ENCODE measurements at regions not wholly inside any gene's neighbourhood (a gene's known extent, or its start where the extent isn't known, plus 50 kb on each side); places are given as distances from the start of the nearest gene placed in this dataset.
A peak's percentile ranks its signal among the peaks of the same experiment; 100 is the strongest.

DNA sequence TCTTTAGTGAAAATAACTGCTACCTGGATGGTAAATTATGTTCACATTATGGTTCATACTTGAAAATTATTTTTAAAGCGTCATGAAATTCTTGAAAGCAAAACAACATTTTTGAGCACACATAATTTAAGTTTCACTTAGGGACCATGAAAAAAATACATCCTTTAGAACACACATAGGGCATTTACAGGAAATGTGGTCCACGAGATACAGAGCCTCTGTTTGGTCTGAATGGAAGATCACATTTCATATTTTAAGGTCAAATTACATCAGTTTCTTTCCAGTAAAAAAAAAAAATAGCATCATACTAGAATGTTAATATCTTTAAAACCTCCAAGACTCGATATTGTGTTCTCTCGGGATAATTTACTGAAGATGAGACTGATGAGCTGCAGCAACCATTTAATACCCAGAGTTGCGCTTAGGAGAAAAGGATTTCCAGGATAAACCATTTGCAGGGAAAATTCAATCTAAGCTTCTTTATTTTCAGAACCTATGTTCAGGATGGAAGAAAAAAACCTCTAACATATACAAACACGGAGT lies 720.7 kb downstream of the DIAPH3 start:
- DNase-seq (ENCODE audit: low read depth, low spot score): no peak

DNA sequence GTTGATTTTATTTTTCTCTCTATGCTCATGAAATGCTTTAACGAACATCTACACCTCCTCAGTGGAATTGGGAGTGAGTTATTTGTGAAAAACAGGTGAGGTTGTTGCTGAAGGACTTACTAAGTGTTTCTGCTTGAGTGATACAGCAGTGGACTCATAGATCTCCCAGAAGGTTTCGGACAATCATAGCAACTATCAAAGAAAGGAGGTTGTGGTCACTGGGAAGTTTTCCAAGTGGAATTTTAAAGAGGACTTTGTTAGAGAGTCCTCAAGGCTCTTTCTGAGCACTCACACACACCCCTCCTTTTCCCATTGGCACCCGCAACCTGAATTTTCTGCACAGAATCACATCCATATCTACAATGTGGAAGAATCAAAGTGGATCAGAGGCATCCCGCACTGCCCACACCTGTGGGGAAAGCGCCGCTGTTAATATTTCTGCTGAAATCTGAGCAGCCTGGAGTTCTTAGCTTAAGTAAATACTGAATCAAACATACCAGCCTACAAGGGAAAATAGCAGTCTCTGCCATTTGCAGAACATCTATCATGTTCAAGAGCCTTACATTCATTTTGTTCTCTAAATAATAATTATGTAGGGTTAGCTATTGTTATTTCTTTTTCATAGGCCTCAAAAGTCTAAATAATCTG lies 719.4 kb downstream of the DIAPH3 start:
- DNase-seq (ENCODE audit: low read depth, low spot score): no peak

DNA sequence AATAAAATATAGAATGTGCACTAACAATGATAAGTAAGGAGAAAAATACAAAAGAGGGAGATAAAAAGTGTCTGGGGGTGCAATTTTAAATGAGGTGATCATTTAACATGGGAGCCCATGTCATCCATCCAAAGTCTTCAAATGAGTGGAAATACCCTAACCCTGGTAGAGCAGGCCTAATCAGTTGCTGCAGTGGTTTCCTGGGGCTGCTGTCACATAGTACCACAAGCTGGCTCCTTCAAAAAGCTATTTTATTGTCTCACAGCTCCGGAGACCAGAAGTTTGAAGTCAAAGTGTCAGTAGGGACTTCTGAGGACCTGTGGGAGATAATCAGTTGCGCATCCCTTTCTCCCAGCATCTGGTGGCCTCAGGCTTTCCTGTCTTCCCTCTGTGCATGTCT lies 717.9 kb downstream of the DIAPH3 start:
- no peak for DNase-seq (ENCODE audit: low read depth, low spot score)

DNA sequence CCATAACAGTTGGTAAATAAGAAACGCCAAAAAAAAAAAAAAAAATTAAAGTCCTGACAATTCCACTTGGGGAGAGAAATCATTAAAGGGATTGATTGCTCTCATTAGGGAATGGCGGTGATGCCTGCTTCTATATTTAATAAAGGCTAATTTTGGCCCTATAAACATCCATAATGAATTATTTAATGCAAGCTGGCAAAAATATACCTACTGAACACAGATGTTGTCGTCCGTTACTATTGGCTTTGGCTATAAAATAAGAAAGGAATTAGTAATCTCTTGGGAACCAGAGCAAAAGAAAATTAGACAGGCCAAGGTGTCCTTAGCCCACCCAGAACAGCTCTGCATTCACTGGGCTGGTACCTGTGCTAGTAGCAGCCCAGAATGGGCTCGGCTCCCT lies 717.3 kb downstream of the DIAPH3 start:
- no peak for DNase-seq (ENCODE audit: low read depth, low spot score)

DNA sequence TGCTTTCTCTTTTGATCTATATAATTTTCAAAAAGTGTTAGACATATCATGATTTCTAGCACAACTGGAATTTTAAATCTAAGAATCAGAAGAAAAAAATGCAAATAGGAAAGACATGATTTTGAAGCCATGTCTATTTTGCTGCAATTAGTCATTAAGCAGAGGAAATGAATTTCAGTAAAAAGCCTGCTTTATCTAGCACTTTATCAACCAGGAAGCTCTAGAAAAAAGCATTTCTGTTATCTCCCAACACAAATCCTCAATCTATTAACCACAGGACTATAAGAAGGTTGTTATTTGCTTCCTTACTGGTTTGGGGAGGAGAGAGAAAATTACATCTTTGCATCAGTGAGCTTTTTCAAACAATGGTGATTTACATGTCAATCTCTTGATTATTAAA lies 716.7 kb downstream of the DIAPH3 start:
- no peak for DNase-seq (ENCODE audit: low read depth, low spot score)

DNA sequence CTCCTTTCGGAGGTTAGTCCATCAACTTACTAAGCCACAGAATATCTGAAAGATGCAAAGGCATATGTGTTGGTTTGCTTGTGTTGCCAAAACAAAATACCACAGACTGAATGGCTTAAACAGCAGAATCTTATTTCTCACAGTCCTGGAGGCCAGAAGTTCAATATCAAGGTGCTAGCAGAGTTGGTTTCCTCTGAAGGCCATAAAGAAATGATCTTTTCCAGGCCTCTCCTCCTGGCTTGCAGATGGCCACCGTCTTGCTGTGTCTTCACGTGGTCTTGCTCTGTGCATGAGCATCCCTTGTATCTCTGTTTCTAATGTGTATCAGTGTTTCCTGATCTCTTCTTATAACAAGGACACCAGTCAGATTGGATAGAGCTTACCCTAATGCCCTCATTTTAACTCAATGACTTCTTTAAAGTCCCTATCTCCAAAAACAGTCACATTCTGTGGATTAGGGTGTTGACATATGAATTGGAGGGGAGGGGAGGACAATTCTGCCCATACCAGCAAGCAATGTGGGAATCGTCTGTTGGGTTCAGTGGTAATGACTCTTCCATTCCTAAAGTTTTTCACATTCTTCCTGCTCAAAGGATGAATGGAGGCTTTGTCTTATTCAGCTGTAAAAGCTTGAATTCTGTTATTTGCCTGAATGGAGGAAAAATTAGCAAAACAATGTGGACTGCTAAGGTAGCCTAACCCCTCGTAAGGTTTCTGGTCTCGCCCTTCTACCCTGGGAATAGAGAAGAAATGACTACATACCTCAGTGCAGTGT lies 715.7 kb downstream of the DIAPH3 start:
- peak; percentile 99 for DNase-seq (ENCODE audit: low read depth, low spot score)

DNA sequence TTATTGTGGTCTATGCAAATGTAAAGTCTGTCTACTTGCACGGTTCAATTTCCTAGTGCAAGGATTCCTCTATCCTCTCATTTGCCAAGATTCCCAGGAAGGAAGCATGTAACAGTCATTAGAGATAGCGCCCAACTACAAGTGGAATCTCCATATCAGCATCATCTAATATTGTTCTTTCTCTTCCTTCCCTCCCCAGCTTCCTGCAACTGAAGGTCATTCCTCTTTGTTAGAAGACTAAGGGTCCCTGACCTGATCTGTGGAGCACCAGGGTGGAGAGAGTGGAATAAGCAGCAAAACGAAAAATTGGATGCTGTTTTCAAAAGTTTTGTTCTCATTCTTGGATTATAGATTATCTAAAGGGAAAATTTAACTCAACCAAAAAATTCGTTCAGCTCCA lies 714.0 kb downstream of the DIAPH3 start:
- DNase-seq (ENCODE audit: low read depth, low spot score): no peak

DNA sequence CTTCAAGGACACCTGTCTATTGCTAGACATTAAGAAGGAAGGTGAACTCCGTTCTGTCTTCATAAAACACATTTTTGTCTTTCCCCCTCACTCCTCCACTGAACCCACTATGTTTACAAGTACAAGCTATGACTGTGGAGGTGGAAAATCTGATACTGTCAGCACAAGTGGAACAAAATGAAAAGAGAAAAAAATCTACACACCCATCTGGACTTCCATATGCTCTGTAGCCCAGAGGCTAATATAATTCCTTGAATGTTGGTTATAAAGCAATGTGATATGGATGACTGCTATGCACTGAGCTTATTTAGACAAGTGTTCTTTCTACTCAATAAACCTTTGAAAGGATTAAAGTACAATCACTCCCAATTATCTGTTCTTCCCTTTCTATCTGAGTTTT lies 713.5 kb downstream of the DIAPH3 start:
- DNase-seq (ENCODE audit: low read depth, low spot score): no peak

DNA sequence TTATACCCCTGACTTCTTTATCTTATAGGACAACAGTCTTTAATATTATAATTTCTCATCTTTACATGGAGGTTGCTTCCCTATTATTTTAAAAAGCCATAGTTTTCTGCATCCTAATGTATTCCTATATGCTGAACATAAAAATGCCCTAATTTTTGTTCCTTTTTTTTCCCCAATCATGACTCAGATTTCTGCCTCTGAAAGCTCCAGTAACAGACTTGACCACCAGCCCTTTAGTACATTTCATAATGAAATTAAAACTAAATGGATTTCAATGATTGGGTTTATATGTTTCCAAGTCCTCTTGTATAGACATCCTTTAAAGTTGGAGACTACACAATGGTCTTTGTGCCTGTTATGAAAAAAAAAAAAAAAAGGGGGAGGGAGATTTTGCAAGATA lies 712.5 kb downstream of the DIAPH3 start:
- no peak for DNase-seq (ENCODE audit: low read depth, low spot score)

DNA sequence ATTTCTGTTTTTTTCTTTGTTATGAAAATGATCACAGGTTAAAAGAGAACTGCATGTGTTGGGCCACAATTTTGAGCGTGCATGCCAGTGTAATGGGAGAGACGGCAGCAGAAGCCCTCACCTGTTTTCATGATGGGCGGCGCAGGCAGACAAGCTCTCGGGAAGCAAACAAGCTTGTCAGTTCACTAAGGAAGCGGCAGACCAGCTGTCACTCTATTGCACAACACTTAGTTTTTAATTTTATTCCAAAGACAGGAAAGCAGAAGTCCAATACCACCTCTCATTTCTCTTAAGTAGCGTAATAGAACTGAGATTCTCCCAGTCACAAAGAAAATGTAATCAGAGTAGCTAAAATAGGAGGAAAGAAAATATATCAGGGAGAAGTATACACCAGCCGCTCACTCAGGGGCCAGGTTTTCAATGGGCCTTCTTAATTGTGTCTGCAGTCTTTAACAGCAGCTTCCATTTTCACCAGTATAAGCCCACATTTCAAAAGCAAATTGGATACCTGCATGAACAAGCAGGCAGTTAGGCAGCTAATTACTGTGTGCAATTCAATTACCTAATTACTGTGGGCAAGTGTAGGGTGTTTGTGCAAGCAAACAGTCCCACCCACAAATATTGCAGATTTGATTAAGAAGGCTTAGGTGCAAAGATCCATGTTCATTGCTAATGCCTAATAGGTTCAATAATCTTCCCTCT lies 711.4 kb downstream of the DIAPH3 start:
- no peak for DNase-seq (ENCODE audit: low read depth, low spot score)

DNA sequence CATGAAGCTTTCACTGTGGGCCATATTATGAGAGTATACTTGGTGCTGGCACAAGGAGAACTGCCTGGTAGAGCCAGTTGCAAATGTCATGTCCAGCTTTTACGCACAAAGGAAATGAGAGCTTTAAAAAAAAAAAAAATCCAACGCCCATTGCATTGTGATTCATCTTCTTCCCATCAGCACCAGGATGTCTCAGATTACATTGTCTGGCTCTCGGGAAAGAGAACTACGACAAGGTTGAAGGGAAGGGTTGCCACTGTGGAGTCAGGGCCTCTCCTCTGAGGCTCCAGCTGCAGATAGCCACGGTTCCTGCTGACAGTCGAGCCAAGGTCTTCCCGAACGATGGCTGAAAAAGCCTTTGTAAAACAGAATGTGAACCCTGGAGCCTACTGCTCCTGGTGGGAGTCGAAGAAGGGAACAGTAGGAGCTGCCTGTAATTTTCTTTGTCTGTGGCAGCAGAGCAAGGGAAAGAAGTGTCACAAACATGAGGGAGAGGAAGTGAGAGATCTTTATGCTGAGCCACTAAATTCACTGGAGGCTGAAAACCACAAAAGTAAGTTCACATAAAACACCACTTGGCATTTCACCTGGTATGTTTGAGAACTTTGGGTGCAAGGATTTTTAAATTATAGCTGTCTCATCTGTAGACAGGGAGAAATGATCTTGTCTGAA lies 704.7 kb downstream of the DIAPH3 start:
- DNase-seq (ENCODE audit: low read depth, low spot score): no peak

DNA sequence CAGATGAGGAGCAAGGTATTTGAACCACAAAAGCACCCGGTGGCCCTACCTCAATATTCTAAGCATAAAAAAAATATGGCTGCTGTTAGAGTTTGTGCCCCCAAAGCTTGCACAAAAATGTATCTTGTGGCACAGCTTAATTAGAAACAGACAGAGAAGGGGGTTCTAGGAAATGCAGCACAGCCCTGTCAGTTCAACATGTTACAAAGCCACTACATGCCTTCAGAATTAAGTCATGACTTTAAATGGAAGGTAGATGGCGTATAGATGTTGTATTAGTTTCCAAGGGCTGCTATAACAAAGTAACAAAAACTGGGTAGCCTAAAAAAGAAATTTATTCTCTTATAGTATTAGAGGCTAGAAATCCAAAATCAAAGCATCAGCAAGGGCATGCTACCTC lies 703.8 kb downstream of the DIAPH3 start:
- no peak for DNase-seq (ENCODE audit: low read depth, low spot score)

DNA sequence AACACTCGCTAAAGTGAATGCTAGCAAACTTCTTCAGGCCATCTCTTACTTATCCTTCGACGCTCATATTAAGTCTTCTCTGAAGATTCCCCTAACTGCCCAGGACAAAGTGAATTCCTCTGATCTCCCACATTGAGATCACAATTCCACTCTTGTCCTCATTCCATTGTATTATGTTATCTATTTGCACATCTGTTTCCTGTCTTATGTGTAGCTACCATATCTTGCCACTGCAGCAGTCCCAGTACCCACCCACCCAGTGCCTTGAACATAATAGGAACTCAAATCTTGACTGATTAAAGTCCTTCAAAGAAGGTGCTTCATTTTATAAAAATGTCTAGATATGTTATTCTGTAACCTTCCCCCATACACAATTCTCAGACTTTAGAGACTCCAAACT lies 702.3 kb downstream of the DIAPH3 start:
- DNase-seq (ENCODE audit: low read depth, low spot score): no peak

DNA sequence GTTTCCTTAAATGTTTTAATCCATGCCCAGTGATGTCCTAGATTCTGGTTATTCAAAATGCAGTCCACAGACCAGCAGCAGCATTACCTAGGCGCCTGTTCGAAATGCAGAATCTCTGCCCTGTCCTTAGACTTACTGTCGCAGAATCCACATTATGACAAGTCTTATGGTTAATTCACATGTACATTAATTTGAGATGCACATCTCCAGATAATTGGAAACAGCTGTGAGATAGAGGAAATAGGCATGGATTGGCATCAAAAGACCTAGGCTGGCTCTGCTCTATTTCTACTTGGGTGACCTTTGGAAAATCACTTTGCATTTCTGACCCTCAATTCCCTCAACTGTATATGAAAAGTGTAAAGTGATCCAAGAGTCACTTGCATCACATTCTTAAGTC lies 700.7 kb downstream of the DIAPH3 start:
- DNase-seq (ENCODE audit: low read depth, low spot score): no peak

DNA sequence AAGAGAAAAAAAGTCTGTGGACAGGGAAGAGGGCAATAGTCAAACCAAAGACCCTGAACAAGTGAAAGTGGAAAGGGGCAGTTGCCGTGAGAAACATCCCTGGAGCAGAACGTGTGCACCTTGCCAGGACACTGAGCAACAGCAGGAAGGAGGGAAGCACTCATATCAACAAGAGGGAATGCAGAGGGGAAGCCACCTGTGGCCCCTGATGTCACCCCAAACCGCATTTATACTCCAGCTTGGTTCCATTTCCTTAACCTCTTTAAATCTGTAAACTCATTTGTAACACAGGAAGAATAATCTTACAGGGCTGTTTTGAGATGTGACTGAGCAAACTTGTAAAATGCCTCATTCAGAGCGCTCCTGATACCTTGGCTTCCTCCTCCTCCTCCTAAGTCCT lies 698.8 kb downstream of the DIAPH3 start:
- DNase-seq (ENCODE audit: low read depth, low spot score): no peak

DNA sequence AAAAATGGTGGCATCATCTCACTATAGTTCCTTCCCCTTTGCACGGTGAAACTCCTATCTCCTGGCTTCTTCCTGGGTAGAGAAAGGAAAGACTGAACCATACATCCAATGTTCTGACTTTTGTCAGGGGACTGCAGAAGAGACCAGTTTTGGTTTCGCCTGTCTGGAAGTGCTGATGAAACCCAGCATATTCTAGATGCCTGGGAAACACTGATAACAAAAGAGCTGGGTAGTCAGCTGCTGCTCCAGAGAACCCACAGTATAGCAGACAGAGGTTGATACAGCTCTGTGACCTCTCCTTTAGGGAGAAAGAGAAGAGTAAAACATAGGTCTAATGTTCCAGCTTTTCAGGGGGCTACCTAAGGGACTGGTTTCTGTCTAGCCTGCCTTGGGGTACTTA lies 695.3 kb downstream of the DIAPH3 start:
- no peak for DNase-seq (ENCODE audit: low read depth, low spot score)

DNA sequence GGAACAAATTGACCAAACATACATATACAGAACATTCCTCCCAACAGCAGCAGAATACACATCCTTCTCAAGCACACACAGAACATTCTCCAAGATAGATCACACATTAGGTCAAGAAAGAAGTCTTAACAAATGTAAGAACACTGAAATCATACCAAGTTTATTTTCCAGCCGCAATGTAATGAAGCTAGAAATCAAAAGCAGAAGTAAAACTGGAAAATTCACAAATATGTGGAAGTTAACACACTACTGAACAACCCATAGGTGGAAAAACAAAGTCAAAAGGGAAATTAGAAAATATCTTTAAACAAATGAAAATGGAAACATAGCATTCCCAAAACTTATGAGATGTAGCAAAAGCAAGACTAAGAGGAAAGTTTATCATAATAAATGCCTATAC lies 692.6 kb downstream of the DIAPH3 start:
- no peak for DNase-seq (ENCODE audit: low read depth, low spot score)

DNA sequence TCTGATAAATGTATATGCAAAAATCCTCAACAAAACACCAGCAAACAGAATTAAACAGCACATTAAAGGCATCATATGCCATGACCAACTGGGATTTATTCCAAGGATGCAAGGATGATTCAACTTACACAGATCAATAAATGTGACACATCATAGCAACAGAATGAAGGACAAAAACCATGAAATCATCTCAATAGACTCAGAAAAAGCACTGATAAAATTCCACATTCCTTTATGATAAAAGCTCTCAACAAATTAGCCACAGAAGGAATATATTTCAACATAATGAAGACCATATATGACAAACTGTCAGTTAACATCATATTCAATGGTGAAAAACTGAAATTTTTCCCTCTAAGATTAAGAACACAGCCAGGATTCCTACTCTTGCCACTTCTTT lies 691.6 kb downstream of the DIAPH3 start:
- no peak for DNase-seq (ENCODE audit: low read depth, low spot score)

DNA sequence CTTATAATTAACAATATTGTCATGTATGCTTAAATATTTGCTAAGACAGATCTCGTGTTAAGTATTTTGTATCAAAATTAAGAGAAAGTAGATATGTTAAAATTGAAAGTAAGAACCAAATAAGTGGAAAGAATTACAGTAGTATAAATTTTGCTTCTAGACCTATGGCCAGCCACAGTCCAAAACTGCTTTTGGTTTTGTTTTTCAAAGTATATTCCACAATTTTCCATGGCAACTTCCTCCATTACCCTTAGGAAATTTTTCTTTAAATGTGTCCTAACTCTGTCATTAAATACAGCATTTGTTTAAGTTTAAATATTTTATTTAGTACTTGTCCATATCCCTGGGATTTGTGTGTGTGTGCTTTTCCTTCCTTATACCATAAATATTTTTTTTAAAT lies 689.0 kb downstream of the DIAPH3 start:
- DNase-seq (ENCODE audit: low read depth, low spot score): no peak

DNA sequence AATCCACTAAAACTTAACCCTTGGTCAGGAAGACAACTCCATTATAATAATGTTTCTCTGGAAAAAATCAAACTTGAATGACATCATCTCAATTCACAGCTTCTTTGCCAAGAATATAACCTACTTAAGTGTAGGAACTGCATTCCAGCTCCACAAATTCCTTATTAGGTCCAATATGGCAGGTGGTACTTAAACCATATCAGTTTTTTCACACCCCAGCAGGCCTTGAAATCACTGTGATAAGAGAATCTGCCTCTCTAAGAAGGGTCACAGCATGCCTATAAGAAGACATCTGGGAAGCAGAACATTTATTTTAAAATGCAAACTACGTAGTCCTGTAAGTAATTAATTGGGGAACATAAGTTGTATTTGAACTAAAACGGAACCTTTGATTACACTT lies 687.8 kb downstream of the DIAPH3 start:
- no peak for DNase-seq (ENCODE audit: low read depth, low spot score)

DNA sequence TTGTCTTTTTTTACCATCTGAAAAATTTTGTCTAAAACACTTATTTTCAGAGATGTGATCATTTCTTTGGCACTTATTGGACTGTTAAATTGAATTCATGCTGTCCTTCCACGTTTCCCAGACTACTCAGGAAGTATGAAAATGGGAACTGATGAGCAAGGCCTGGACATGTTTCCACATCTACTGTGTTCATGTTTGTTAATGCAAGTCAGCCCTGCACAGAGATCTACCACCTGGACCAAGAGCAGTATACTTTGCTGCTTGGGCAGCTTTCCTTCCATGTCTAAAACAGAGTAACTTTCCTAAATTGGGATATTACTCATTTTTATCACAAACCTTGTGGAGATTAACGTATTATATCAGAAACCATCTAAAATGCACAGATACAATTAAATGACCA lies 687.4 kb downstream of the DIAPH3 start:
- no peak for DNase-seq (ENCODE audit: low read depth, low spot score)

DNA sequence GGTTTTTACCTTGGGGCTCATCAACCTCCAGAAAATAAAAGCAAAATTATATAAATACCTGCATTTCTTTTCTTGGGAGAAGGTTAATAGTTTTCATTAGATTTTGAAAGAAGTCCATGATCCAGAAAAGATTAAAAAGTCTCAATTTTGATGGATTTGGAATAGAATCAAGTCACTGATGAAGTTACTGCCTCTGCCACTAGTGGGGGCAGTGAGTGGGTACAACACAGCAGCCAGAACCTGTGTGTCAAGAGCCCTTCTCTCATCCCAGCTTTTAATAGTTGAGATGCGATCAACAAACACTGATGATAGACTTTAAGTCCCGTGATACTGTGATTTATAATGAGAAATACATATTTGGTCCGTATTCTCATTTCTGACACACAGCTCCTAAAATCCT lies 686.7 kb downstream of the DIAPH3 start:
- DNase-seq (ENCODE audit: low read depth, low spot score): no peak

Measured in iPS DF 19.7 (cell line).